HEK293T (cell line): ENCODE measurements at regions not wholly inside any gene's neighbourhood (a gene's known extent, or its start where the extent isn't known, plus 50 kb on each side); places are given as distances from the start of the nearest gene placed in this dataset.
"Not testable (repeated sequence)": the region's sequence is repeated elsewhere in the genome, so short reads cannot be mapped to it uniquely, and the experiment has no call there.

Experiments
- CTCF ChIA-PET: fragments of 350-600 bp; formaldehyde crosslinking; extraction: SDS; loops from one replicate; lab custom pipeline; 2021; ENCODE audit warnings: antibody characterized with exemption, inconsistent platforms; lab: Yijun Ruan, JAX
- POLR2A ChIA-PET: fragments of 350-600 bp; formaldehyde crosslinking; extraction: SDS; loops from one replicate; lab custom pipeline; 2020; ENCODE audit warnings: antibody characterized with exemption, inconsistent platforms; lab: Yijun Ruan, JAX
- DNase-seq: peaks from one replicate; pipeline ENCODE4 v3.0.0; 2012; ENCODE audit warnings: mixed read lengths; ENCODE audit errors: extremely low spot score
- ARNT ChIP-seq: fragments of 450-650 bp; IDR thresholded peaks from 2 replicates; pipeline ENCODE4 v1.6.1; 2017; ENCODE audit warnings: mild to moderate bottlenecking
- BHLHE40 ChIP-seq: fragments of 450-650 bp; IDR thresholded peaks from 2 replicates; pipeline ENCODE4 v1.6.1; 2016; ENCODE audit warnings: mild to moderate bottlenecking, moderate library complexity, borderline replicate concordance
- CTBP1 ChIP-seq: fragments of 450-650 bp; IDR thresholded peaks from 2 replicates; pipeline ENCODE4 v1.6.1; 2016; ENCODE audit warnings: borderline replicate concordance
- ELF4 ChIP-seq: fragments of 450-650 bp; IDR thresholded peaks from 2 replicates; pipeline ENCODE4 v1.6.1; 2017; ENCODE audit warnings: antibody characterized with exemption
- FOXA1 ChIP-seq: fragments of 450-650 bp; IDR thresholded peaks from 2 replicates; pipeline ENCODE4 v1.6.1; 2016; ENCODE audit warnings: mild to moderate bottlenecking
- FOXK2 ChIP-seq: fragments of 450-650 bp; IDR thresholded peaks from 2 replicates; pipeline ENCODE4 v1.6.1; 2016; ENCODE audit warnings: mild to moderate bottlenecking
- FOXM1 ChIP-seq: fragments of 450-650 bp; IDR thresholded peaks from 2 replicates; pipeline ENCODE4 v1.6.1; 2017; ENCODE audit warnings: mild to moderate bottlenecking, borderline replicate concordance
- HDGF ChIP-seq: fragments of 450-650 bp; IDR thresholded peaks from 2 replicates; pipeline ENCODE4 v1.6.1; 2017; ENCODE audit warnings: antibody characterized with exemption, borderline replicate concordance
- L3MBTL2 ChIP-seq: fragments of 450-650 bp; conservative IDR thresholded peaks from 2 replicates; pipeline ENCODE4 v1.6.1; 2016; ENCODE audit warnings: mild to moderate bottlenecking
- LEF1 ChIP-seq: fragments of 450-650 bp; IDR thresholded peaks from 2 replicates; pipeline ENCODE4 v1.6.1; 2017; ENCODE audit warnings: mild to moderate bottlenecking, borderline replicate concordance
- NFRKB ChIP-seq: fragments of 450-650 bp; IDR thresholded peaks from 2 replicates; pipeline ENCODE4 v1.6.1; 2016; ENCODE audit warnings: mild to moderate bottlenecking, moderate library complexity
- SP1 ChIP-seq: fragments of 450-650 bp; IDR thresholded peaks from 2 replicates; pipeline ENCODE4 v1.6.1; 2017
- SUZ12 ChIP-seq: fragments of 450-650 bp; IDR thresholded peaks from 2 replicates; pipeline ENCODE4 v1.6.1; 2016; ENCODE audit warnings: mild to moderate bottlenecking
- TARDBP ChIP-seq: fragments of 450-650 bp; IDR thresholded peaks from 2 replicates; pipeline ENCODE4 v1.6.1; 2016
- ZNF384 ChIP-seq: fragments of 450-650 bp; IDR thresholded peaks from 2 replicates; pipeline ENCODE4 v1.6.1; 2016
- TF ChIP-seq, protein P1 (sequence below): fragments of 450-650 bp; IDR thresholded peaks from 2 replicates; pipeline ENCODE4 v1.6.1; 2016

DNA sequence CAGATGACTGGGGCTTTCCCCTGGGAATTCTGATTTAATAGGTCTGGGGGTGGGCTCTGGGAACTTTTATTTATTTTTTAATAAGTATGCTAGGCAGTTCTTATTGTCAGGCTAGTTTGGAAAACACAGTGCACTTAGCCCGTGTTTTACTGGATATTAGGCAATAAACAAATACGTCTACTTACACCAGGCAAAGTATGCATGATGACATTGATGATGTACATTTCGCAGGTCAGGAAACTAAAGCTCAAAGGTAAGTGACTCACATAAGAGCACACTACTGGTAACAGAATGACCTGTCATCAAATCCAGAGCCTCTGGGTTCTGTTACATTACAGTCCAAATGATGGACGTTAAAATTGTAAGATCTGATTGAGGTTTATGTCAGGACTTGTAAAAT, 144.4 kb upstream of the EXOC2 start:
- POLR2A ChIA-PET = no interaction called here
- TF ChIP-seq LEF1 (no peak), FOXM1 (no peak), FOXK2 (no peak), L3MBTL2 (no peak), NFRKB (no peak), ZNF384 (no peak), FOXA1 (no peak), ELF4 (no peak), ARNT (no peak), TARDBP (no peak), HDGF (no peak)
- CTCF ChIA-PET = no interaction called here
- DNase-seq = no peak

- CTCF ChIA-PET = no interaction called here
- DNase-seq = no peak
- TF ChIP-seq HDGF (no peak), L3MBTL2 (no peak), ARNT (no peak), FOXM1 (no peak), TARDBP (no peak)
- POLR2A ChIA-PET = no interaction called here
Measured at GRCh38 chr6:836276-836853, 143.4 kb upstream of the EXOC2 start.

GRCh38 chr6:835476-836160, 142.7 kb upstream of the EXOC2 start:
- no peak for TF ChIP-seq FOXA1
- TF ChIP-seq LEF1 = no peak
- no peak for DNase-seq
- ChIA-PET POLR2A (no interaction called here), CTCF (no interaction called here)

GRCh38 chr6:834866-835265, 141.9 kb upstream of the EXOC2 start:
- no peak for DNase-seq
- TF ChIP-seq NFRKB (no peak), BHLHE40 (no peak), SUZ12 (no peak), L3MBTL2 (no peak), LEF1 (no peak), CTBP1 (no peak), TARDBP (no peak), SP1 (no peak), HDGF (no peak), FOXM1 (no peak), ELF4 (no peak), ZNF384 (no peak)
- TF ChIP-seq, protein P1, sequence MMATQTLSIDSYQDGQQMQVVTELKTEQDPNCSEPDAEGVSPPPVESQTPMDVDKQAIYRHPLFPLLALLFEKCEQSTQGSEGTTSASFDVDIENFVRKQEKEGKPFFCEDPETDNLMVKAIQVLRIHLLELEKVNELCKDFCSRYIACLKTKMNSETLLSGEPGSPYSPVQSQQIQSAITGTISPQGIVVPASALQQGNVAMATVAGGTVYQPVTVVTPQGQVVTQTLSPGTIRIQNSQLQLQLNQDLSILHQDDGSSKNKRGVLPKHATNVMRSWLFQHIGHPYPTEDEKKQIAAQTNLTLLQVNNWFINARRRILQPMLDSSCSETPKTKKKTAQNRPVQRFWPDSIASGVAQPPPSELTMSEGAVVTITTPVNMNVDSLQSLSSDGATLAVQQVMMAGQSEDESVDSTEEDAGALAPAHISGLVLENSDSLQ = no peak
- CTCF ChIA-PET = interaction anchor here (0.6 kb wide), 1 partner anchor 588 kb away, joined by 4 read pairs; no protein-coding TSS in a partner anchor
- POLR2A ChIA-PET = no interaction called here

DNA sequence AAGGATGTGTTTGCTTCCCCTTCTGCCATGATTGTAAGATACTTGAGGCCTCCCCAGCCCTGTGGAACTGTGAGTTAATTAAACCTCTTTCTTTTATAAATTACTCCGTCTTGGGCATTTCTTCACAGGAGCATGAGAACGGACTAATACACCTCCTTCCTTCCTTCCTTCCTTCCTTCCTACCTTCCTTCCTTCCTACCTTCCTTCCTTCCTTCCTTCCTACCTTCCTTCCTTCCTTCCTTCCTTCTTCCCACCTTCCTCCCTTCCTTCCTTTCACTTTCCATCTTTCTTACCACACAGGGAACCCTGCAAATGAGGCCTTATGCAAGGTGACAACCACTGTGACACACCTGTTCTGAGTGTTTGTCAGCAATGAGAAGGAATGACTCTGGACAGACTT, 141.3 kb upstream of the EXOC2 start:
- ChIA-PET POLR2A (no interaction called here), CTCF (no interaction called here)
- no peak for DNase-seq
- TF ChIP-seq SUZ12 (no peak), NFRKB (no peak), ARNT (no peak), SP1 (no peak), TARDBP (no peak), BHLHE40 (no peak), LEF1 (no peak), L3MBTL2 (no peak)

DNA sequence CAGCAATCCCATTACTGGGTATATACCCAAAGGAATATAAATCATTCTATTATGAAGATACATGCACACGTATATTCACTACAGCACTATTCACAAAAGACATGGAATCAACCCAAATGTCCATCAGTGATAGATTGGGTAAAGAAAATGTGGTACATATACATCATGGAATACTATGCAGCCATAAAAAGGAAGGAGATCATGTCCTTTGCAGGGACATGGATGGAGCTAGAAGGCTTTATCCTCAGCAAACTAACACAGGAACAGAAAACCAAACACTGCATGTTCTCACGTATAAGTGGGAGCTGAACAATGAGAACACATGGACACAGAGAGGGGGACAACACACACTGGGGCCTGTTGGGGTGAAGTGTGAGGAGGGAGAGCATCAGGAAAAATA, 139.9 kb upstream of the EXOC2 start:
- POLR2A ChIA-PET, DNase-seq, CTCF ChIA-PET: not testable (repeated sequence)

GRCh38 chr6:830667-831327, 137.9 kb upstream of the EXOC2 start:
- no peak for DNase-seq
- POLR2A ChIA-PET = no interaction called here
- CTCF ChIA-PET = no interaction called here
- TF ChIP-seq TARDBP (no peak), ARNT (no peak), ELF4 (no peak), FOXA1 (no peak), L3MBTL2 (no peak), BHLHE40 (no peak), LEF1 (no peak), HDGF (no peak), FOXK2 (no peak)
- TF ChIP-seq, protein P1 = no peak
